Astrocyte of the spinal cord (primary cell): ENCODE measurements at regions not wholly inside any gene's neighbourhood (a gene's known extent, or its start where the extent isn't known, plus 50 kb on each side); places are given as distances from the start of the nearest gene placed in this dataset.
"Not testable (repeated sequence)": the region's sequence is repeated elsewhere in the genome, so short reads cannot be mapped to it uniquely, and the experiment has no call there.

Experiments
- DNase-seq: peaks from one replicate; pipeline ENCODE4 v3.0.0; 2011; ENCODE audit warnings: low read depth, low spot score
- H3K4me3 ChIP-seq: 2 replicates; pipeline ENCODE4 v1.5.1; 2011; ENCODE audit warnings: low read depth, mild to moderate bottlenecking, low read length, moderate library complexity
- CTCF ChIP-seq: IDR thresholded peaks from 2 replicates; pipeline ENCODE4 v1.5.1; 2012; ENCODE audit warnings: low read depth, mild to moderate bottlenecking, low read length, inconsistent platforms
- in situ Hi-C: cut with HindIII; loops from 2 replicates; pipeline ENCODE4 v1.10.0; 2017; ENCODE audit warnings: low sequenced_read_pairs

- in situ Hi-C loops, result no loop called here
- H3K4me3 ChIP-seq, result no peak overlapping the region
- TF ChIP-seq CTCF, result no peak
- no peak for DNase-seq
These were observed 83.5 kb upstream of the SIM2 start for GRCh38 chr21:36615274-36615964.

DNA sequence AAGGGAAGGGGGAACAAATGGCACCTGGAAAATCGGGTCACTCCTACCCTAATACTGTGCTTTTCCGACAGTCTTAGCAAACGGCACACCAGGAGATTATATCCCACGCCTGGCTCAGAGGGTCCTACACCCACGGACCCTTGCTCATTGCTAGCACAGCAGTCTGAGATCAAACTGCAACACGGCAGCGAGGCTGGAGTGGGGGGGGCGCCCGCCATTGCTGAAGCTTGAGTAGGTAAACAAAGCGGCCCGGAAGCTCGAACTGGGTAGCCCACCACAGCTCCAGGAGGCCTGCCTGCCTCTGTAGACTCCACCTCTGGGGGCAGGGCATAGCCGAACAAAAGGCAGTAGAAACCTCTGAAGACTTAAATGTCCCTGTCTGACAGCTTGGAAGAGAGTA is 82.1 kb upstream of the SIM2 start:
- DNase-seq, H3K4me3 ChIP-seq, in situ Hi-C loops: not testable (repeated sequence)

DNA sequence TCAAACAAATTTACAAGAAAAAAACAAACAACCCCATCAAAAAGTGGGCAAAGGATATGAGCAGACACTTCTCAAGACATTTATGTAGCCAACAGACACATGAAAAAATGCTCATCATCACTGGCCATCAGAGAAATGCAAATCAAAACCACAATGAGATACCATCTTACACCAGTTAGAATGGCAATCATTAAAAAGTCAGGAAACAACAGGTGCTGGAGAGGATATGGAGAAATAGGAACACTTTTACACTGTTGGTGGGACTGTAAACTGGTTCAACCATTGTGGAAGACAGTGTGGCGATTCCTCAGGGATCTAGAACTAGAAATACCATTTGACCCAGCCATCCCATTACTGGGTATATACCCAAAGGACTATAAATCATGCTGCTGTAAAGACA is 77.1 kb upstream of the SIM2 start:
- in situ Hi-C loops, DNase-seq, H3K4me3 ChIP-seq: not testable (repeated sequence)

GRCh38 chr21:36624105-36624504 is 74.8 kb upstream of the SIM2 start:
- H3K4me3 ChIP-seq, result no peak overlapping the region
- in situ Hi-C loops, result no loop called here
- no peak for TF ChIP-seq CTCF
- DNase-seq, result no peak

DNA sequence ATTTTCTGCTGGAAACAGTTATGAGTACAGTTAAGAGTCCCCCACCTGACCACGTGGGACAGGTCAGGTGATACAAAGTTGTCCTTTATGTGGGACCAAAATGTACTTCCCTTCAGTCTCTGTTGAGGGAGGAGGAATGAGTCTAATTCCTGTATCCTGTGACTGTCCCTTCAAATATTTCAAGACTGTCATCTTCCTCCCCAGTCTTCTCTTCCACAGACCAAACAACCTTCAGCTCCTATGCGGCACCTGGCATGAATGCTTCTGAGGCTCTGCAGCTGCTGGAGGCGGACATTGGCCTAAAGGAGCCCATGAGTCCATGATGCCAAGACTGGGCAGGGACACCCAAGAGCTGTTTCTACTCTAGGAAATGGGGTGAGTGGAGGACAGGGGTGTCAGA is 72.1 kb upstream of the SIM2 start:
- no peak for DNase-seq
- H3K4me3 ChIP-seq, result no peak overlapping the region
- in situ Hi-C loops, result no loop called here
- TF ChIP-seq CTCF, result no peak

GRCh38 chr21:36627242-36627641 is 71.7 kb upstream of the SIM2 start:
- no peak overlapping the region for H3K4me3 ChIP-seq
- no peak for TF ChIP-seq CTCF
- DNase-seq, result peak; percentile 76
- in situ Hi-C loops, result no loop called here

DNA sequence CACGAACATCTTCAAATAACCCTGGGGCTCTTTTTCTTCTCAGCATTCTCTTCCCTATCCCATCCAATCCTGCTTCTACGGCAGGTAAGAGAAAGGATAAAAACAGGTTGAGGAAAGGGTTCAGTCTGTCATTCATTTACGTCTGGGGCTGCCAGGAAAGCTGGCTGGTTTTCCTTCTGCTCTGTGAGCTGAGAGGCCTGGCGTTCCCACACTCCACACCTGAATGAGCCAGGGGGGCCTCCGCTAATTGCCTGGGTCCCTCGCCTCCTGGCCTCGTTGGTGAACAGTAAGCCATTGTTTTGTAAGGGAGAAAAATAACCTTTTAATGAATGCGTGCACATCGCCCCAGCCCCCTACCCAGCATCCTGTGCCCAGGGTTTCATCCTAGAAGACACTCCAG is 70.8 kb upstream of the SIM2 start:
- no peak for DNase-seq
- in situ Hi-C loops, result no loop called here
- no peak overlapping the region for H3K4me3 ChIP-seq
- no peak for TF ChIP-seq CTCF
